AG04449 (cell line): ENCODE measurements at regions not wholly inside any gene's neighbourhood (a gene's known extent, or its start where the extent isn't known, plus 50 kb on each side); places are given as distances from the start of the nearest gene placed in this dataset.

Experiments
- CTCF ChIA-PET: fragments of 350-600 bp; formaldehyde crosslinking; extraction: SDS; loops from one replicate; lab custom pipeline; 2021; ENCODE audit warnings: antibody characterized with exemption; lab: Yijun Ruan, JAX
- POLR2A ChIA-PET: fragments of 400-600, 350-600 bp; formaldehyde crosslinking; extraction: SDS; loops from one replicate; lab custom pipeline; 2020; ENCODE audit warnings: antibody characterized with exemption, inconsistent platforms; lab: Yijun Ruan, JAX
- DNase-seq: peaks from one replicate; pipeline ENCODE4 v3.0.0-alpha.2; 2010; ENCODE audit warnings: low read depth, low spot score
- H3K4me3 ChIP-seq: 2 replicates; pipeline ENCODE4 v1.5.1; 2011; ENCODE audit warnings: low read depth, mild to moderate bottlenecking, control low read depth, low read length
- TF ChIP-seq, protein P1 (sequence below): IDR thresholded peaks from one replicate; pipeline ENCODE4 v1.5.1; 2011; ENCODE audit warnings: mild to moderate bottlenecking, moderate library complexity, low read length, control low read depth, inconsistent platforms; ENCODE audit not compliant: insufficient read depth; ENCODE audit errors: missing control alignments

DNA sequence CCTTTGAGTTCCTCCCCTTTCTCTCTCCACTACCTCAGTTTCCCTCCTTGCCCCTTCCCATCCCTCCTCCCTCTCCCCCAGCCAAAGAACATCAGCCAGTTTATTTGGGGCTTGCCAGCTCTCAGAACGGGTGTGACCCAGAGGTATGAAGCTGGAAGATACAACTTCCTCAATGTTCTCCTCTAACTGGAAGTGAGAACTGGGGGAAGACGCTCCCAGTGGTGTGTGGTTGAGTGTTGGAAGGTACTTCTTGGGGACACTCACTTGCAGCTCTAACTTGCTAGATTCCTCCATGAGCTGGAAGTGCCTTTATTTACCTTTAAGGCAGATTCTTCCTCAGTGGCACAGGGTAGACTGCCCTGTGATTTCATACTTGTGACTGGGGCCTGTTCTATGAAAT, 110.5 kb upstream of the HABP2 start:
- CTCF ChIA-PET = interaction anchor here (1.0 to 6.4 kb wide), 5 partner anchors 11 to 121 kb away, joined by 3 to 42 read pairs (median 12); no protein-coding TSS in a partner anchor
- POLR2A ChIA-PET = no interaction called here
- DNase-seq = no peak
- TF ChIP-seq, protein P1, sequence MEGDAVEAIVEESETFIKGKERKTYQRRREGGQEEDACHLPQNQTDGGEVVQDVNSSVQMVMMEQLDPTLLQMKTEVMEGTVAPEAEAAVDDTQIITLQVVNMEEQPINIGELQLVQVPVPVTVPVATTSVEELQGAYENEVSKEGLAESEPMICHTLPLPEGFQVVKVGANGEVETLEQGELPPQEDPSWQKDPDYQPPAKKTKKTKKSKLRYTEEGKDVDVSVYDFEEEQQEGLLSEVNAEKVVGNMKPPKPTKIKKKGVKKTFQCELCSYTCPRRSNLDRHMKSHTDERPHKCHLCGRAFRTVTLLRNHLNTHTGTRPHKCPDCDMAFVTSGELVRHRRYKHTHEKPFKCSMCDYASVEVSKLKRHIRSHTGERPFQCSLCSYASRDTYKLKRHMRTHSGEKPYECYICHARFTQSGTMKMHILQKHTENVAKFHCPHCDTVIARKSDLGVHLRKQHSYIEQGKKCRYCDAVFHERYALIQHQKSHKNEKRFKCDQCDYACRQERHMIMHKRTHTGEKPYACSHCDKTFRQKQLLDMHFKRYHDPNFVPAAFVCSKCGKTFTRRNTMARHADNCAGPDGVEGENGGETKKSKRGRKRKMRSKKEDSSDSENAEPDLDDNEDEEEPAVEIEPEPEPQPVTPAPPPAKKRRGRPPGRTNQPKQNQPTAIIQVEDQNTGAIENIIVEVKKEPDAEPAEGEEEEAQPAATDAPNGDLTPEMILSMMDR = no peak
- no peak overlapping the region for H3K4me3 ChIP-seq

DNA sequence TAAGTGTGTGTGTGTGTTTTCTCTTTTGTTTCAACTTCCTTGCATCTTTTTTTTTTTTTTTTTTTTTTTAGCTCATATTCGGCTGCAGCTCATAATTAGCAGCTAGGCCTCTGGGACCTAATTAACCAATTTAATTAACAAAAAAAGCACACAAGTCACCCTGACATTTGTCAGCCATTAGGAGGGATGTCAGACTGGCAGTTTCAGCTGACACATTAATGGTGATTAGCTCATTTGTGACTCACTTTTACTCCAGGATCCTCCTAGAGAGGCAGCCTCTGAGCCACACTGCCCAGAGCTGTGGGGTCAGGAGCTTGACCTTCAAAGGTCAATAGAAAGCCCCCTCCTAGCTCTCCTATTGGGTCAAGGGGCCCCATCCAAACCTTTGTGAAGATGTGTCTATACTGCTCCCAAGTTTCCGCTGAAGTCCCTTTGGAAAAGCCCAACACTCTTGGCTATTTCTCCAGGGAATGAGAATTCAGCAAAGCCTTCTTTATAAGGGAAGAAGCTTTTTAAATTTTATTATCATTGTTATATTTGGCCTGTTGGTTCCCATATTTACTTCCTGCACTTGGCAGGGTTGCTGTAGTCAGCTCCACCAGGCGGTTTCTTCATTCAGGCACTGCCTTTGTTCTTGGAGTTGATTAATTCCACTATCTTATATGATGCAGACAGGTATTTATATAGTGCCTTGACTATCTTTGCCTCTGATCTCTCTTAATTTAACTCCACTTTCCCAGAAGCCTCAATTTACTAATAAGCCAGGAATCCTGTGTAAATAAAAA, 109.5 kb upstream of the HABP2 start:
- TF ChIP-seq, protein P1 = no peak
- CTCF ChIA-PET = interaction anchor here (1.3 to 6.4 kb wide), 3 partner anchors 11 to 120 kb away, joined by 4 to 42 read pairs (median 23); no protein-coding TSS in a partner anchor
- no peak for DNase-seq
- POLR2A ChIA-PET = interaction anchor here (0.6 kb wide), 1 partner anchor 15 kb away, joined by 3 read pairs; no protein-coding TSS in a partner anchor
- H3K4me3 ChIP-seq = no peak overlapping the region

DNA sequence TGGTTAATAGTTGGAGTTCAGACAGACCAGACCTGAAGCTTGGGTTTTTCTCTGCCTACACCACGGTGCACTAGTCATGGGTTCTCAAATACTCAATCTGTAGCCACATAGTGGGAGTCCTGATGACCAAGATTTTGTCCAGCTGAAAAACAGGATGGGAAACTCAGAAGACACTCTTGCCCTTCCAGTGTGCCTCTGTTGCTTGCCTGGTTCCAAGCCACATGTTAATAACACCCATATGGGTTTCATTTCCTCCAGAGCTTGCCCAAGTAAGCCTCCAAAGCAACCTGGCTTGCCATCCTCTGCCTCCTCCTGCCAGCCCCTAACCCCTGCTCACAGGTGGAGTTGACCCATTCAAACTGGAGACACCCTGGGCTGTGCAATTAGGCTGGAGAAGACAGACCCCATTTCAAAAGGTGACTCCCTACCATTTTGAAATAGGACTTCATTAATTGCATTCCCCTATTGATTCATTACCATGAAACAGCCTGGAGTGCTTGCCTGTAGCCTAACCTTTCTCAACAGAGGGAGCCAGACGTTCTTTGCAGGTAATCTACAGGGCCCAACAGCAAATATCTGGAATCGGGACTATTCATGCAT, 108.0 kb upstream of the HABP2 start:
- TF ChIP-seq, protein P1 = no peak
- H3K4me3 ChIP-seq = no peak overlapping the region
- ChIA-PET CTCF (interaction anchor here (1.6 to 6.4 kb wide), 3 partner anchors 10 to 973 kb away, joined by 4 to 42 read pairs (median 23); no protein-coding TSS in a partner anchor), POLR2A (no interaction called here)
- DNase-seq = no peak

DNA sequence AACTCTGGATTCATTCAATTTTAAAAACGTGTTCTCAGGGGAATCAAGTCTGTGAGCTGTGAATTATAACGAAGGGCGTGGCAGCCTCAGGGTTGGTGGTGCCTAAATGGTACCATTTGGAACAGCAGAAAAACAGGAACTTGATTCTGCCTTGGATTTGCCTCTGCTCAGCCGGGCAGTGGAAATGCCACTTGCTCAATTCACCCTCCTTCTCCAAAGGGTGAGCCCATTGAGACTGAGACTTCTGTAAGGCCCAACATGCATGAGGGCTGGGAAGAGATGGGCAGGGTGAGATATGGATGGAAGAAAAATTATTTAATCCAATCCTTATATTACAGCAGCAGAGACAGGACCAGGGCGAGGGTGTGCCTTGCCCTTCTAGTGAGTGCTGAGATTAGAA, 107.1 kb upstream of the HABP2 start:
- TF ChIP-seq, protein P1 = no peak
- ChIA-PET POLR2A (no interaction called here), CTCF (interaction anchor here (3.5 kb wide), 1 partner anchor 9 kb away, joined by 23 read pairs; no protein-coding TSS in a partner anchor)
- DNase-seq = no peak
- no peak overlapping the region for H3K4me3 ChIP-seq

GRCh38 chr10:113446739-113447138, 106.1 kb upstream of the HABP2 start:
- POLR2A ChIA-PET = no interaction called here
- no peak for DNase-seq

More at GRCh38 chr10:113446739-113447138, 106.1 kb upstream of the HABP2 start:
- TF ChIP-seq, protein P1 = no peak
- CTCF ChIA-PET = interaction anchor here (3.5 kb wide), 1 partner anchor 8 kb away, joined by 23 read pairs; no protein-coding TSS in a partner anchor
- no peak overlapping the region for H3K4me3 ChIP-seq
